Ishikawa (cell line): ENCODE measurements at regions not wholly inside any gene's neighbourhood (a gene's known extent, or its start where the extent isn't known, plus 50 kb on each side); places are given as distances from the start of the nearest gene placed in this dataset.

Experiments
- CEBPB ChIP-seq: IDR thresholded peaks from 2 replicates; pipeline ENCODE4 v1.6.1; 2012
- CREB1 ChIP-seq: IDR thresholded peaks from 2 replicates; pipeline ENCODE4 v1.6.1; 2012; ENCODE audit warnings: low read depth
- EGR1 ChIP-seq: IDR thresholded peaks from 2 replicates; pipeline ENCODE4 v1.6.1; 2012
- EP300 ChIP-seq: IDR thresholded peaks from 2 replicates; pipeline ENCODE4 v1.6.1; 2012; ENCODE audit warnings: borderline replicate concordance
- FOXM1 ChIP-seq: IDR thresholded peaks from 2 replicates; pipeline ENCODE4 v1.6.1; 2012; ENCODE audit warnings: low read depth, borderline replicate concordance
- NFIC ChIP-seq: IDR thresholded peaks from 2 replicates; pipeline ENCODE4 v1.6.1; 2012
- RAD21 ChIP-seq: IDR thresholded peaks from 2 replicates; pipeline ENCODE4 v1.6.1; 2012; ENCODE audit warnings: low read depth
- TEAD4 ChIP-seq: IDR thresholded peaks from 2 replicates; pipeline ENCODE4 v1.6.1; 2012
- ZBTB7A ChIP-seq: IDR thresholded peaks from 2 replicates; pipeline ENCODE4 v1.6.1; 2012; ENCODE audit warnings: low read depth
- TF ChIP-seq, protein P1 (sequence below): IDR thresholded peaks from 2 replicates; pipeline ENCODE4 v1.6.1; 2012

DNA sequence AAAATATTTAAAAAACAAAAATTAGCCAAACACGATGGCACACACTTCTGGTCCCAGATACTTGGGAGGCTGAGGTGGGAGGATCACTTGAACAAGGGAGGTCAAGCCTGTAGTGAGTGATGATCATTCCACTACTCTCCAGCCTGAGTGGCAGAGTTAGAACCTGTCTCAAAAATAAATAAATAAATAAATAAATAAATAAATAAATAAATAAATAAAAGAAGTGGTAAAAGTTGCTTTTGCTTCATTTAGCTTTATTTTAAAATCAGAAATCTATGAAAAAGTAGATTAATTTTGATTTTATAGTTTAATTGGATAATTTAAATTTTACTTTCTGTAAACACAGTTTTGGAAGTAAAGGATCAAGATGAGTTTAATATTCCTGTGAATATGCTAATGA, 552.9 kb upstream of the PCDH10 start:
- TF ChIP-seq NFIC: no peak
- TF ChIP-seq, protein P1, sequence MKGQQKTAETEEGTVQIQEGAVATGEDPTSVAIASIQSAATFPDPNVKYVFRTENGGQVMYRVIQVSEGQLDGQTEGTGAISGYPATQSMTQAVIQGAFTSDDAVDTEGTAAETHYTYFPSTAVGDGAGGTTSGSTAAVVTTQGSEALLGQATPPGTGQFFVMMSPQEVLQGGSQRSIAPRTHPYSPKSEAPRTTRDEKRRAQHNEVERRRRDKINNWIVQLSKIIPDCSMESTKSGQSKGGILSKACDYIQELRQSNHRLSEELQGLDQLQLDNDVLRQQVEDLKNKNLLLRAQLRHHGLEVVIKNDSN: no peak
- no peak for TF ChIP-seq CEBPB
- no peak for TF ChIP-seq EP300
- TF ChIP-seq CREB1: no peak
- no peak for TF ChIP-seq FOXM1
- no peak for TF ChIP-seq TEAD4
- TF ChIP-seq EGR1: no peak
- TF ChIP-seq RAD21: no peak
- no peak for TF ChIP-seq ZBTB7A
